ENCODE measurements at regions not wholly inside any gene's neighbourhood (a gene's known extent, or its start where the extent isn't known, plus 50 kb on each side); places are given as distances from the start of the nearest gene placed in this dataset.

GRCh38 chr18:68560128-68560527 is 154.8 kb downstream of the TMX3 start:
- no peak overlapping the region for H3K27ac Mint-ChIP-seq
- no peaks in the 10 kb centered on the region for H3K27me3 Mint-ChIP-seq
- CTCF ChIA-PET = interaction anchor here (0.8 kb wide), 1 partner anchor 9 kb away, joined by 4 read pairs; no protein-coding TSS in a partner anchor
- H3K4me3 Mint-ChIP-seq = no peak overlapping the region
- no peaks in the 10 kb centered on the region for H3K4me1 Mint-ChIP-seq
- H3K36me3 Mint-ChIP-seq (ENCODE audit: low read depth) = no peaks in the 10 kb centered on the region
- H3K9me3 Mint-ChIP-seq = no peaks in the 10 kb centered on the region
- POLR2A ChIA-PET = no interaction called here
- no peak for DNase-seq

GRCh38 chr18:68557183-68557582 is 157.7 kb downstream of the TMX3 start:
- H3K27me3 Mint-ChIP-seq = peaks cover under 1% of the 10 kb centered on the region

GRCh38 chr18:68555879-68556301 is 159.0 kb downstream of the TMX3 start:
- H3K4me3 Mint-ChIP-seq = no peak overlapping the region
- H3K27me3 Mint-ChIP-seq = peaks cover 2% of the 10 kb centered on the region
- H3K27ac Mint-ChIP-seq = no peak overlapping the region
- no peaks in the 10 kb centered on the region for H3K9me3 Mint-ChIP-seq
- DNase-seq = no peak
- no peaks in the 10 kb centered on the region for H3K36me3 Mint-ChIP-seq (ENCODE audit: low read depth)
- CTCF ChIA-PET = no interaction called here
- H3K4me1 Mint-ChIP-seq = no peaks in the 10 kb centered on the region
- POLR2A ChIA-PET = no interaction called here

More at GRCh38 chr18:68557183-68557582, 157.7 kb downstream of the TMX3 start:
- ChIA-PET CTCF (no interaction called here), POLR2A (no interaction called here)
- Mint-ChIP-seq H3K4me3 (no peak overlapping the region), H3K9me3 (no peaks in the 10 kb centered on the region), H3K27ac (no peak overlapping the region), H3K4me1 (no peaks in the 10 kb centered on the region), H3K36me3 (ENCODE audit: low read depth) (no peaks in the 10 kb centered on the region)
- DNase-seq = no peak

GRCh38 chr18:68548904-68549870 is 165.7 kb downstream of the TMX3 start:
- DNase-seq = no peak
- ChIA-PET POLR2A (no interaction called here), CTCF (no interaction called here)

GRCh38 chr18:68543344-68543743 is 171.6 kb downstream of the TMX3 start:
- Mint-ChIP-seq H3K9me3 (no peaks in the 10 kb centered on the region), H3K36me3 (ENCODE audit: low read depth) (no peaks in the 10 kb centered on the region), H3K27ac (no peak overlapping the region), H3K4me1 (no peaks in the 10 kb centered on the region), H3K27me3 (no peaks in the 10 kb centered on the region), H3K4me3 (no peak overlapping the region)
- DNase-seq = no peak
- ChIA-PET CTCF (no interaction called here), POLR2A (no interaction called here)

More at GRCh38 chr18:68548904-68549870, 165.7 kb downstream of the TMX3 start:
- Mint-ChIP-seq H3K27ac (no peak overlapping the region), H3K36me3 (ENCODE audit: low read depth) (no peaks in the 10 kb centered on the region), H3K4me3 (no peak overlapping the region), H3K9me3 (no peaks in the 10 kb centered on the region), H3K27me3 (peaks cover 2% of the 10 kb centered on the region), H3K4me1 (no peaks in the 10 kb centered on the region)

- CTCF ChIA-PET = no interaction called here
- no peaks in the 10 kb centered on the region for H3K27me3 Mint-ChIP-seq
- no peak overlapping the region for H3K4me3 Mint-ChIP-seq
- H3K36me3 Mint-ChIP-seq (ENCODE audit: low read depth) = no peaks in the 10 kb centered on the region
- no peak overlapping the region for H3K27ac Mint-ChIP-seq
- DNase-seq = no peak
- H3K9me3 Mint-ChIP-seq = no peaks in the 10 kb centered on the region
- no peaks in the 10 kb centered on the region for H3K4me1 Mint-ChIP-seq
- POLR2A ChIA-PET = no interaction called here
Observed at GRCh38 chr18:68542846-68543245, 172.1 kb downstream of the TMX3 start.

- Mint-ChIP-seq H3K4me3 (no peak overlapping the region), H3K9me3 (no peaks in the 10 kb centered on the region), H3K36me3 (ENCODE audit: low read depth) (no peaks in the 10 kb centered on the region), H3K27ac (no peak overlapping the region), H3K27me3 (no peaks in the 10 kb centered on the region), H3K4me1 (peaks cover 3% of the 10 kb centered on the region)
- ChIA-PET POLR2A (no interaction called here), CTCF (no interaction called here)
- DNase-seq = no peak
Observed at GRCh38 chr18:68533641-68534040, 181.3 kb downstream of the TMX3 start.

GRCh38 chr18:68532328-68532885 is 182.5 kb downstream of the TMX3 start:
- Mint-ChIP-seq H3K27me3 (no peaks in the 10 kb centered on the region), H3K9me3 (no peaks in the 10 kb centered on the region), H3K36me3 (ENCODE audit: low read depth) (no peaks in the 10 kb centered on the region), H3K27ac (no peak overlapping the region), H3K4me3 (no peak overlapping the region), H3K4me1 (peaks cover 3% of the 10 kb centered on the region)
- ChIA-PET POLR2A (interaction anchor here (0.5 kb wide), 1 partner anchor 826 kb away, joined by 3 read pairs; no protein-coding TSS in a partner anchor), CTCF (interaction anchor here (1.0 kb wide), 1 partner anchor 128 kb away, joined by 4 read pairs; no protein-coding TSS in a partner anchor)
- no peak for DNase-seq

GRCh38 chr18:68525091-68525490 is 189.8 kb downstream of the TMX3 start:
- Mint-ChIP-seq H3K4me3 (no peak overlapping the region), H3K27me3 (peaks cover 1% of the 10 kb centered on the region), H3K4me1 (no peaks in the 10 kb centered on the region), H3K36me3 (ENCODE audit: low read depth) (no peaks in the 10 kb centered on the region), H3K9me3 (no peaks in the 10 kb centered on the region), H3K27ac (no peak overlapping the region)
- POLR2A ChIA-PET = no interaction called here
- no peak for DNase-seq
- CTCF ChIA-PET = no interaction called here

GRCh38 chr18:68520406-68521075 is 194.4 kb downstream of the TMX3 start:
- Mint-ChIP-seq H3K4me1 (no peaks in the 10 kb centered on the region), H3K36me3 (ENCODE audit: low read depth) (no peaks in the 10 kb centered on the region), H3K4me3 (no peak overlapping the region), H3K27ac (no peak overlapping the region), H3K27me3 (peaks cover 1% of the 10 kb centered on the region), H3K9me3 (no peaks in the 10 kb centered on the region)
- DNase-seq = no peak
- POLR2A ChIA-PET = no interaction called here
- CTCF ChIA-PET = no interaction called here

GRCh38 chr18:68519336-68519735 is 195.6 kb downstream of the TMX3 start:
- DNase-seq = no peak
- Mint-ChIP-seq H3K27me3 (peaks cover 1% of the 10 kb centered on the region), H3K36me3 (ENCODE audit: low read depth) (no peaks in the 10 kb centered on the region), H3K9me3 (no peaks in the 10 kb centered on the region), H3K27ac (no peak overlapping the region), H3K4me3 (no peak overlapping the region), H3K4me1 (no peaks in the 10 kb centered on the region)
- POLR2A ChIA-PET = no interaction called here
- CTCF ChIA-PET = no interaction called here

- Mint-ChIP-seq H3K27me3 (no peaks in the 10 kb centered on the region), H3K27ac (no peak overlapping the region), H3K36me3 (ENCODE audit: low read depth) (no peaks in the 10 kb centered on the region), H3K9me3 (no peaks in the 10 kb centered on the region), H3K4me1 (no peaks in the 10 kb centered on the region), H3K4me3 (no peak overlapping the region)
- DNase-seq = no peak
- ChIA-PET CTCF (no interaction called here), POLR2A (no interaction called here)
Observed at GRCh38 chr18:68509902-68510301, 205.0 kb downstream of the TMX3 start.

- Mint-ChIP-seq H3K27me3 (no peaks in the 10 kb centered on the region), H3K27ac (no peak overlapping the region), H3K36me3 (ENCODE audit: low read depth) (no peaks in the 10 kb centered on the region), H3K4me3 (no peak overlapping the region), H3K4me1 (no peaks in the 10 kb centered on the region), H3K9me3 (no peaks in the 10 kb centered on the region)
- CTCF ChIA-PET = no interaction called here
- no peak for DNase-seq
- POLR2A ChIA-PET = no interaction called here
Observed at GRCh38 chr18:68507781-68508180, 207.1 kb downstream of the TMX3 start.
